GM18502 (cell line): ENCODE measurements at regions not wholly inside any gene's neighbourhood (a gene's known extent, or its start where the extent isn't known, plus 50 kb on each side); places are given as distances from the start of the nearest gene placed in this dataset.
"Not testable (repeated sequence)": the region's sequence is repeated elsewhere in the genome, so short reads cannot be mapped to it uniquely, and the experiment has no call there.

Experiments used
- ATAC-seq: cut with Tn5 transposase; IDR thresholded peaks from one replicate; pipeline ENCODE4 v1.9.1; 2021; ENCODE audit warnings: mild to moderate bottlenecking; ENCODE audit not compliant: unreplicated experiment, poor library complexity

DNA sequence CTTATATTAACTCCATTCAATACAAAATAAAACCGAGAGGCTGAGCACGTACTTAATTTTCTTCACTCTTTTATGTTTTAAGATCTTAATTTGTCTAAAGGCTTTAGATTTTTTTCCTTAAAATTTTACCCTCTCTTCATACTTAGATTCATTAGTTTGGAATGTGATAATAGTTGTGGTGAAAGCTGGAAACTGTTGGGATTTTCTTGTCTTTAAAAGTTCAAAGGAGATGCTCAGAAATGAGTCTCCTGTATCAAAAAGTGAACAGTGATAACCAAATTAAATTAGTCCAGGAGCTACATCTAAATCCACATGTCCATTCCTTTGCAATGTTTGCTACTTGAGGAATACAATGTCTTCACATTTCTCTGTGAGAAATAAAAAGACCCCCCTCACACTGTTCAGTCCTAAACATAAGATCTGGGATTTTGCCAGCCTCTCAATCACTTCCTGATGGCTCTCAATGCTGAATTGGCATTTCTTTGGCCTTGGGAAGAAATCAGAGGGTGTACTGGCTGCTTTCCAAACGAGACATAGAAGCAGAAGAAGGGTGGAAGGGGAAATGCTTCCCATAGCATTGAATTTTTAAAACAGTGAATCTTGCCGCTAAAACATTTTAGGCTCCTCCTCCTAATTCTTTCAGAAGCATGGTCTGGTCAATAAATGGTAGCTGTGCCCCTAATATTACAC lies 245.0 kb downstream of the SHOX2 start:
- no peak for ATAC-seq

DNA sequence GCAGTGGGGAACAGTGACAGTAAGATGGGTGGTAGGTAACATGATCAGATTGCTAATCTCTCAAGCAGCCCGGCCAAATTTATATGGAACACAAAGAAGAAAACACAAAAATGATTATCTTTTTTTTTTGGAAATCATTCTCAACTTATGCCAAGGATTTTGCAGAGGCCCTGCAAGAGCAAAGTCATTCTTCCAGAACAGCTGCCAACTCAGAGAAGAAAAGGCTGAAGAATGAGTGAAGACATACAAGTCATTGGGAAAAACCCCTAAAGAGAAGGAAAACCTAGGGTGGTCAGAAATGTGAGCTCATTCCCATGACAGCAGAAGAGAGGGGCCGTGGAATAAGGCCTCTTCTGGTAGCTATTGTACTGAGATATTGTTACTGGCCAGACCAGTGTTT lies 246.7 kb downstream of the SHOX2 start:
- no peak for ATAC-seq

DNA sequence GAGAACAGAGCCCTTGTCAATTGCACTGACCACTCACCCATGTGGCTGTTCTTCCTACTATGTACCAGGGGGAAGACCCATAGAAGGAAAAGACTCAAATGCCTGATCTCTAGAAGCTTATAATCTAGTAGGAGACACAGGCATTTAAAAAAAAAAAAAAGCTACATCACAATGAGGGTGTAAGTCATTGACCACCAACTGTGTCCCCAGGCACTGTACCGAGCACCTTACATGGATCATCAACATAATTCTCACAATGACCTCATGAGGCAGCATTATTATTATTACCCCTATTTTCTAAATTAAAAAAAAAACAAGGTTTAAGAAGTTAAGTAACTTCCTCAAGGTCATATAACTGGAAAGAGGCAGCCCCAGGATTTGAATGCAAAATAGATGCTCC lies 247.4 kb downstream of the SHOX2 start:
- ATAC-seq, result no peak

DNA sequence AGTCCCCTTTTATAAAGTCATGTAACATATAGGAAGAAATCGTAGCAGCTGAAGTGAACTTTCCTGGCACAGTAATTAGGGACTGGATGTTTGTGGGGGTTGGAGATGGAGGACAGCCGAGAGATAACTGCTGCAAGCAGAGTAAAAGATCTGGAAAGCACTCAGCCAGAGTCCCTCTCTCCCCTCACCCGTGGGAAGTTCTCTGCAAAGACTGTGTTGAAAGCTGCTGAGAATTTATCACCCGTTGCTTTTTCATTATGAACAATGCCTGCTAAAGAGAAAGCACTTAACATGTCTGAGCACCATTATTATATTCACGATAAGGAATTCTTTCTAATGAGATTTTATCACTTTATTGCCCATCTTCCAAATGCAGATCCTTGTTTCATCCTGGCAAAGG lies 248.8 kb downstream of the SHOX2 start:
- no peak for ATAC-seq

DNA sequence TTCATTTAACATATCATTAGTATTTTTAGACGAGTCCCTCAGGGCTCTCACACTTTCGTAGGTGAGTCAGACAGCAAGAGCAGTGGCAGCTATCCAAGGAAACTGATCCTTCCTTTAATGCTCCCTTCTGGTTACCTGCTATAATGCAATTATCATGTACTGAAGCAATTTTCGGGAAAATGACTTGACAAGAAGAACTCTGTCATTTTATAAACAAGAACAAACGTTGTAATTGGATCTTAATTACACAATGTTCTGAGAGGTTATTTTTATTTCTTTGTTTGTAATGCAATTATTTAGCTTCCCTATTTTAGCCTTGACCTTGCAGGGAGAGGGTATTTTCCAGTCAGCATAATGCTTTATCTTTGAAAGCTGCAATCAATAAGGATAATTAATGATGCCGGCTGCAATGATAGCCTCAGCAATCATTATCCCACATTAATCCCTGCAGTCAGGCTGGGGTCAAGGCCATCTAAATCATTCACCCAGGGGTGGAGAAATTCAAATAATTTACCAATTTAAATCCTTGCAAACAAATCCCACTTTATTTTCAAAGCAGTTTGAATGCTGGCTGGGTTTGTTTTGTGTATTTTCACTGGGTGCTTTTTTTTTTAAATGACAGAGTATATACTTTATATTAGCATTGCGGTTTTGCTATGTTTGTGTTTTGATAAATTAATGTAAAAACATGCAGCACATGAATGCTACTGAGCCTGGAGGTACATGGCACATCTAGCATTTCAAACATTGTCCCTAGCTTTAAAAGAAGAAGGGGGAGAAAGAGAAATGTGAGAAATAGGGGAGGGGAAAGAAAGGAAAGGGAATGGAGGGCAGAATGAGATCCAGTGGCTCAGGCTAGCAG lies 249.9 kb downstream of the SHOX2 start:
- ATAC-seq, result no peak

DNA sequence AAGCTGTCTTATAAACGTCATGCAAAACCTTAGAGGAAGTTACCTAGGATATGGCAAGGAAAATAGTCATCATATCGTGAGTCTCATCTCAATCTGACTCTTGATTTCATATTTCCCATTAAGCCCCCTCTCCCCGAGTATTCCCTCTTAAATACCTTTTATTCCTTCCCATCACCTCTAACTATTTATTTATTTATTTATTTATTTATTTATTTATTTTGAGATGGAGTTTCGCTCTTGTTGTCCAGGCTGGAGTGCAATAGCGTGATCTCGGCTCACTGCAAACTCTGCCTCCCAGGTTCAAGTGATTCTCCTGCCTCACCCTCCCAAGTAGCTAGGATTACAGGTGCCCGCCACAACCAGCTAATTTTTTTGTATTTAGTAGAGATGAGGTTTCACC lies 260.4 kb downstream of the SHOX2 start:
- ATAC-seq, result not testable (repeated sequence)

DNA sequence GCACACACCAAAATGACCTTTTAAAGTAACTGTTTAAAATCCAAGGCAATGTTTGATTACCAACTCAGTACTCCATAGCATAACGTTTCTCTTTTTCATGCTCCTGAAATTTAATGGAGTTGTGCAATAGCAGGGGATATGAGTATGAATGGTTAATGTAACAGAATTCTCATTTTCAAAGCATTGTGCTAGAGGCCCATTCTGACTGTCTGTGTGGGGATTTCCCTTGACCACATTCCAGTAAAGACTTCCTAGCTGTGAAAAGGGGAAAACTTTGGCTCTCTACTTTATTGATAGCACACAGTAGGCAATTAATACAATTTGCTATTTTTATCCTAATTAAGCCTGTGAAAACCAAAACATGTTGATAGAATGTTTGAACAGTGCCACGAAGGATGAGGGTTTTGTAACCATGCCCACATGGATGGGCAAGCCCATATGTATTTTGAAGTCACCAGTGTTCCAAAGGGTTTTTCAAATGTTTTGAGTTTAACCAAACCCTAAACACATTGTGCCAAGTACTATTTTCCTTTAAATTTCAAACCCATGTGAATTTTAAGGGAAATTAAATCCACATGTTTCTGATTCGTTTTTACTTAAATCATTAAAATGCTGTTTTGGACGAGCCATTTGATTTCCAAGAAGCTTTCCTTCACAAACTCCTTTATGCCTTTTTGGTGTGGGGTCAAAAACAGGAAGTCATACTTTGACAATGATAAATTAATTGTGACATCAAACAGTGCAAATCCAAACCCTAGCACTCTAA lies 261.2 kb downstream of the SHOX2 start:
- no peak for ATAC-seq

DNA sequence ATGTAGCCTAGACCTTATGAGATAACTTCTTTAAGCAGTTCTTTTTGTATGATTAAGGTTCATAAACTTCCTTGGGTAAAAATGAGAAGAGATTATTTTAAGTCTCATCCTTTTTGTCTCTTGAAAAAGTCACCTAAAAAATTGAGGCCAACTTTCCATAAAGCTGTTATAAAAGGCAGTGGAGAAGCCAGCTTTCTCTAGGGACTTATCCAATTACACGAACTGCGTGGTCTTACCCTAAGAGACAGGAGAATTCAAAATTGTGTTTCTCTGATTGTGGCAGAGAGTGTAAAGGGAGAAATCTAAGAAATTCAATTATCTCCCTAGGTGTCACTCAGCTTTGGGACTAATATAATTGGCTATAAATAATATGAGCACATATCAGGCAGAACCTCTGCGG lies 262.0 kb downstream of the SHOX2 start:
- ATAC-seq, result no peak

DNA sequence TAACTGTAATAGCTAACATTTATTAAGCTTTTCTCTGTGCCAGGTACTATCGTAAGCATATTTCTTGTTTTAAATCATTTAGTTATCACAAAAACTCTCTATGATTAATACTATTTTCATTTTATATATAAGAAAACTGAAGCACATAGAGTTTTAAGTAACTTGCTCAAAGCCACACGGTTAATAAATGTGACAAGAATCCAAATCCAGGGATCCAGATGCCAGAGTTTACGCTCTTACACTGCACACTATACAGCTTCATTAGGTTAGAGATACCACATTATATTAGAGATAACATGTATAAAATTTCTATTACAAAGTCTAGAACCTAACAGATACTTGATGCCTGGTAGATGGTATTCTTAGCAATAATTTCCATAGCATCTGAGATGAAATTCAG lies 265.2 kb downstream of the SHOX2 start:
- no peak for ATAC-seq

DNA sequence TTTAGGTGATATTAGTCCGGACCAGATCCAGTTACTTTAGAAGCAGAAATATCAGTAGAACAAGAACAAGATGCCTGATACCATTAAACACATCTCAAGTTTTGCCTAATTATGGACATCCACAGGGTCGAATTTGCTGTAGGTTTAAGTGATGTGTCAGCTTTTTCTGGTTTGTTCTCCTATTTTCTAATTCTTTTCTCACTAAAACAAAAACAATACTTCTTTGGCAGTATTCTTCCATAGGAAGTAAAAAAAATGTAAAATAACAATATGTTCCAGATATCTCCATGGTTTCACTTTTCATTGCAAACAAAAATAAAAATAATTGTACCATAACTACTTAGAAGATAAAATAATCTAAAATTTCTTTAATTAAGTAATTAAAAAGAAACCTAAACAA lies 265.7 kb downstream of the SHOX2 start:
- no peak for ATAC-seq

DNA sequence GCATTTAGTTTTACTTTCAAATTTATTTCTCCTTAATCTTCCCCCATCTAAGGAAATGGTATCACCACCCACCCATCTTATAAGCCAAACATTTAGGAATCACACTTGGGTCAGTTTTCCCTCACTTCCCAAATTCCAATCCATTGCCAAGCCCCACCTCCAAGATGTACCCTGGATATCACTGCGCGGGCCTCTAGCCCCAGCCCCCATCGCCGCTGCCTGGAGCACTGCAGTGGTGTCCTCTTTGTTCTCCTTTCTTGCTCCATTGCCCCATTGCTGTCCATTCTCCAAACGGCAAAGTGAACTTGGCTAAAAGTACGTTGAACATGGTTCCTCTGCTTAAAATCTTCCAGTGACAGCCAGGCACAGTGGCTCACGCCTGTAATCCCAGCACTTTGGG lies 267.8 kb downstream of the SHOX2 start:
- ATAC-seq, result no peak

DNA sequence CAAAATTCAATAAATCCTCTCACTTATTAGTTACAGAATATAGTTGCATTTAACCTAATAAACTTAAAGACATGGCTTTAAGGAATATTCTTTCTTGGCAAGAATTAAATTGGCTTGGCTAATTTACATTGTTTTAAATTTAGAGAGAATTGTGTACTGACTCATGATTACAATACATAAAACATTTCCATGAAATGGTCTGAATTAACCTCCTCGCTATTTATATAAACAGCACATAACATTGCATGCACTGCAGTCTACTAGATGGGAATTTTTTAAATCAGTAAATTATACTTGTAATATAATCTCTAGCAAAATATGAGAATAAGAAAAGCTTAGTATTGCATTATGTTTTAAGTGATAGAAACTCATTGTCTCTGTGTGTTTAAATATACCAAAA lies 268.9 kb downstream of the SHOX2 start:
- no peak for ATAC-seq

DNA sequence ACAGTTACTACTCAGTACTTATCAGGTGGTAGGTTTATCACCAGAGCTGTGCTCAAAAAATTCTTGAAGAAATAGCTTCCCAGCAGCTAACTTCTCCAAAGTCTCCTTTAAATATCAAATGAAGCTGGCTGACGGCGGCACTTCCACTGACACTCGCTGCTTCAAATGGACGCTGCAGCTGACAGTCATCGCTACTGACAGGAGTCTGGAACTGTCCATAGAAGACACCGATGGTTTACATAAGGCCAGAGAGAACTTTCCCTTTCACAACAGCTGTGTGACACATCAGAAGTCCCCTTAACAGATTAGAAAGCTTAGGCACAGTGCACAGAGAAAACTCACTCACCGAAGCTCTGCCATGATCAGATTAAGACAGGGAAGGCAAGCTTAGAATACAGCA lies 270.2 kb downstream of the SHOX2 start:
- ATAC-seq, result no peak

DNA sequence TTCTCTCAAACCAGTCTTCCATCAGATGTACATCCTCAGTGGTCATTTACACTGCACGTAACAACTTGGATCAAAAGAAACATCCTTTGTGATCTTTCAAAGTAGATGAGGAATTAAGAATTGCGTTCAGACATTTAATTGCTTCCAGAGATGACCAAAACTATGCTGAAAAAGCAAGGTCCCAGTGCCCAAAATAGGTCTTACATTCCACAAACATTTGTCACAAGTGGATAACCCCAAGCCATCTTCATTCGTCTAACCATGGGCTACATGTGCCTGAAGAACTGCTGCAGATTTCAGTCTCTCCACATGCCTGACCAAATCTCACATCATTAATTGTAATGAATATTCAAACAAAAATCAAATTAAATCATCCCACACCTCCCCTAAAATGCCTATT lies 273.6 kb downstream of the SHOX2 start:
- no peak for ATAC-seq

DNA sequence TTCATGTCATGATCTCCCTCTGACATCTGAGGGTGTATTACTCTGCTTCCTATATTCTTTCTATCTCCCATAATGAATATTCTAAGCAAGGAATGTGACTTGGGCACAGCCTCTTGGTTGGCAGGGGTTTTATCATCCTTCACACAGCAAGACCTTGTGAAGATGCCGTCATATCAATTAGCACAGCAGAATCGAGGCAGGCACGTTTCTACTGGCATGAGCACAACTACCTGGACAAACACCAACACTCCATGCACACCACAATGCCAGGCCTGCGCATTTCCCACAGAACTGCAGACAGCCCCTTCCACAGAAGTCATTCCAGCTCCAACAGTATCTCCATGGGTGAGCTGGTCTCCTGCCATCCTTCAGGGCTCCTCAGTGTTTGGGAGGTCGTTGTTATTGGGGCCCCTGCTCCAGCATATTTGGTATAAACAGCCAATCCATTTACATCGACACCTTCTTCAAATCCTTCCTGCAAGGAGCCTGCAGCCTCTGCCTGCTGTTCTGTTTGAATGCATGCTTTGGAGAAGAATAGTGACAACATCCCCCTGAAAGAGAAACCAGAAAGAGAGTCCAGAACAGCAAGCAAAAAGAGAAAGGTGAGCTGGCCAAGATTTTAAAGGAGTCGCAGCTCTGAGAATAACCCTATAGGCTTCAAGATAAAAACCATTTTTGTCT lies 275.5 kb downstream of the SHOX2 start:
- ATAC-seq, result no peak

DNA sequence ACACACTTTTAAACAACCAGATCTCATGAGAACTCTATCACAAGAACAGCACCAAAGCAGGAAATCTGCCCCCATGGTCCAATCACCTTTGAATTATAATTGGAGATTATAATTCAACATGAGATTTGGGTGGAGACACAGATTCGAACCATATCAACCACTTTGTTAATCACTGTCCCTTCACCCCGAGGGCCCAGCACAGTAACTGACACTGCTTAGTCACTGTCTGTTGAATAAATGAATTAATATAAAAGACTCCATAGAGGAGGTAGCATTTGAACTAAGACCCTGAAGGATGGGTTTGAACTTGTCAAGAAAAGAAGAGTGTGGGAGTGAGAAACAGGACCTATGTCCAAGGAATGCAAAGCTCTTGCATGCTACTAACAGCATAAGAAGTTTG lies 276.4 kb downstream of the SHOX2 start:
- no peak for ATAC-seq

DNA sequence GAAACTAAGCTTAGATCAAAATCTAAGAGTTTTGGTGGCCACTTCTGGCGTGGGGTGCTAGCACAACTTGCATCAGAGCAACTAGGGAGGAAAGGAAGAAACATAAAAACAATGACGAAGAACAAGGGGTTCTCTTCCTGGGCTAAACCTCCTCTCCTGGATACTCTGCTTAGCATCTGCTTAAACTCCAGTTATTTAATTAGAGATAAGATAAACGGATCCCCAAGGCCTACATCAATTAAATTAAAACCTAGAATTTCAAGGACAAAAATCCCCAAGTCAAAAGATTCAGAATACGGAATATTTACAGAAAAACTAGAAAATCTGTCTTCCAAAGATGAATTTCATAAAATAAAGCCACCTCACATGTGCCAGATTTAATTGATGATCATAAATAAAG lies 281.9 kb downstream of the SHOX2 start:
- no peak for ATAC-seq

DNA sequence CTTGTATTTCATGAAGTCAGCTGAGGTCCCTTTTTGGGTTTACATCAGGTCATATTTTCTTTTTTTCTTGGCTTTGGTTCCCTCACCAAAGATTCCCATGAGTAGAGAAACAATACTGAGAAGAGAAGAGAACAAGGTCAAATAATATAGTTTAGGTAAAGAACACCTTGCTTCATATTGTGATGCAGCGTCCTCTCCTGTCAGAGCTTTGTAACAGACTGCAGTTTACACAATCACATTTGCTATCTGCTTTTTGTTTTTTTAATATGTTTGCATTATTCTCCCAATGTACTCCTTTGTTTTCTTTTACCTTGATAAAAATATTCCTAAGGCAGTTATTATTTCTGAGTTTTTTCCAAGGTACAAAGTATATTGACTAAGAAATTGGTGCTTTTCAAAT lies 283.2 kb downstream of the SHOX2 start:
- no peak for ATAC-seq

DNA sequence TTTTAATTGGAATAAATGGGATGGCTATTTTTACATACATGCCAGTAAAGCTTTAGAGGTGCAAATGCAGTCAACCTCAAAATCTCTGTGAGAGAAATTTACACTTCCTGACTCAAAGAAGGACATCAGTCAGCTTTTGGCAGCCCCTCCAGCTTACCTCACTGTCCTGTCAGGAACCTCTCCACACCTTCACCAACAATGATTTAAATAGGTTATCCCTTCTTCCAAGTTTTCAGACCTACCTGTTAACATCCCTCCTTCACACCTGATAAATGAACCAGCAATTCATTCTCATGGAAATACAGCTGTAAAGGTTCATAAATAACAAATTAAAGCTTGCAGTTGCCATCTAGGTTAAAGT lies 286.1 kb downstream of the SHOX2 start:
- ATAC-seq, result no peak

DNA sequence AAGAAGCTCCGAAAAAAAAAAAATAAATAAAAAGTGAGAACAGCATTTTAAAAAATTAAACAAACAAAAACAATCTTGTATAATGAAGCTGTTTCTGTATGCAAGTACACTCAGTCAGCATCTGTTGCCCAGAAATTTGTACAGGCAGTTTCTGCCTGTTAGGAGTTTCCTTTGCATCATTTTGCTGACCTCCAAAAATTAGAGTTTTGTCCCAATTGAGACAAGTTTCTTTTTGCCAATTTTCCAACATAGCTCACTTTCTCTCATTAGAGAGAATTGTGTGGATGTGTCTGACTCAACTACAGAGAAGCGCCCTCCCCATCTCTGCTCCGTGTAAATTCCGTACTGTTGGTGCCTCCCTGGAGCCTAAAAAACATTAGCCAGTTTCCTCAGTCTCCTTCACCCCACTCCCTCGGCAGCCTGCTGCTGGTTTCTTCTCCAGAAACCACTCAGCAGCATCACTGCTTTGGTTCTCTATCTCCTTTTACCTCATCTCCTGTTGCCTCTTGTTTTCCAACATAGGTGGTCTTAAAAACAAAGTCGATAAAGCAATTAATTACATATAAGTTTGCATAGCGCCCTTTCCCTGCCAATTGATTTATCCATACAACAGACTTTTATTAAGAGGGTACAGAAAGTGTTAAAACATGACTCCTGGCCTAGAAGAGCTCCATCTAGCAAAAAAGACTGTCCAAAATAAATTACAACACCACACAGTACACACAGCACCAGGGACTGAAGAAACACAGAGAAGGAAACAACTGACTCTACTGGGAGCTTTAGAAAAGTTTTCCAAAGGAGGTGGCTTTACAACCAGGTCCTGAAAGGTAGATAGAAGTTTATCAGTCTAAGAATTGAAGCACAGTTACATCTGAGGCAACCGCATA lies 286.7 kb downstream of the SHOX2 start:
- no peak for ATAC-seq
